SKM-1 (cell line): ENCODE measurements at regions not wholly inside any gene's neighbourhood (a gene's known extent, or its start where the extent isn't known, plus 50 kb on each side); places are given as distances from the start of the nearest gene placed in this dataset.
"Not testable (repeated sequence)": the region's sequence is repeated elsewhere in the genome, so short reads cannot be mapped to it uniquely, and the experiment has no call there.

Source experiments
- DNase-seq: peaks from one replicate; lab custom pipeline; 2025; ENCODE audit not compliant: unreplicated experiment; lab: John Stamatoyannopoulos, UW

DNA sequence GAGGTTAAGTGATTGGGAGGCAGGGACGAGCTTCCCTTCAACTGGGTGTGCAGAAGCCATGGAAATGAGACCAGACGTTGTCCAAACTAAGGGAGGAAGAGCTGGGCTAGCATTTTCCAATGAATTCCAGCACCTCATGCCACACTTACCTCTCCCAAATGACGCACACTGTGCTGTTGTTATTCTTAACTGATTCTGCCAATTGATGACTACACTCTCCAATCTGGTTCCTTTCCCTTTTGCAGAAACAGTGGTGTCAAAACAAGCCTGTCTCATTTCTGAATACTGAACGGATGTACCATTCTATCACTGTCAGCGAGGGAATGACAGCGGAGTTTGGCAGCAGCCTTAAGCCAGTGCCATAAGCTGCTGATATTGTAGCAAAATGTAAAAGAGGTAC is 380.5 kb upstream of the HNRNPA3 start:
- no peak for DNase-seq

DNA sequence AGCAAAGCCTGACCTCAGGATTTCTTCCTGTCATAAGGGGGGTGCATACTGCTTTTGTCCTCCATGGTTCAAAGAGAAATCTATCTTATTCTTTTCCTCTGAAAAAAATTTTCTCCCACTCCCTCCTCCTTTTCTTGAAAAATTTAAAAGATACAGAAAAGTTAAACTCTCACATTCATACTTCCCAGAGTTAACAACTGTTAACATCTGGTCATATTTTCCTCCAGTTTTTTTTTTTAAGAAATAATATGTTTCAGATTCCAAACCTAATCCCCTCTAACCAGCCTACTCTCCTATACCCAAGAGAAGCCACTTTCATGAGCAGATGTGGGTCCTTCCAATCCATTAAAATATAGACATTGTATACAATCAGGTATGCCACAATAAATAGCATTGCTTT is 378.9 kb upstream of the HNRNPA3 start:
- DNase-seq = no peak

DNA sequence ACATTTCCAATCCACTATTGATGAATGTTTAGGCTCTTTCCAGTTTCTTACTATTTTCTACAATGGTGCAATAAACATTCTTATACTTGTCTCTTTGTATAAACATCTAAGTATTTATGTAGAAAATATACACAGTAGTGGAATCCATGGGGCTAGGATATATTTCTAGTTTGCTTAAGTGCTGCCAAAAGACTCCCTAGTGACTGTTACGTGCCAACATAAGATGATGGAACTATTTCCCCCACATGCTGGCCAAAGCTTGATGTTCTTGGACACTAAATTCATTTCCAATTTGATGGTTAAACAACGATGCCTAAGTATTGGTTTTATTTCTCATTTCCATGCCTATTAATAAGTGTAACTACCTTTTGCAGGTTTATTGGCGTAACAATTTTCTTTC is 378.4 kb upstream of the HNRNPA3 start:
- no peak for DNase-seq

DNA sequence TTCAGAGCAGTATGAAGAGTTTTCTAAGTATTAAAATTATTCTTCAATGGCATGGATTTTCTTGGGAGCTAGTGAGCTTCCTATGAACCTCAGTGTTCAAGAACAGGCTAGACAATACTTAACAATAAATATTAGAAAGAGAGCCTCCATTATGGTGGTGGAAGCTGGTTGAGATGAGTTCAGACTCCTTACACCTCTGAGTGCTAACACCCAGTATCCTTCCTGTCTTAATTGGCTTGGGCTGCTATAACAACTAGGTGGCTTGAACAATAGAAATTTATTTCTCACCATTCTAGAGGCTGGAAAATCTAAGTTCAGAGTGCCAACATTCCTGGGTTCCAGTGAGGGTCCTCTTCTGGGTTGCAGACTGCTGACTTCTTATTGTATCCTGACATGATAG is 369.4 kb upstream of the HNRNPA3 start:
- DNase-seq = no peak

DNA sequence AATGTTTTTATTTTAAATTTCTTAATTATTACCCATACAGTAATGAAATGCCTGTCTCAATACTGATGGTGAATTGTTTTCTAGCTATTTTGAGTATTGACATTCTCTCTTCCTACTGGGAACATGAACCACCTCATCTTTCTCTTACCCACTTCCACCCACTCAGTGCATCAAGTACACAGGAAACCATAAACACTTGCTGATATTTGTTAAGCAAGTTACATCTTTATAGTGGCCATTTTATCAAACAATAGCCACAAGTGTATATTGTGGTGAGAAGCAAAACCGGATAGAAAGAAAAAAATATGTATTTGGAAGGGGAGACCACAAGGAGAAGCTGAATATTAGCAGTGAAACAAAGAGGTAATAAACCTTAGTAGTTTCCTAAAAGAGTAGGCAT is 368.1 kb upstream of the HNRNPA3 start:
- DNase-seq = no peak

- DNase-seq = no peak
Measured at GRCh38 chr2:176845718-176846117, 366.9 kb upstream of the HNRNPA3 start.

GRCh38 chr2:176847575-176847974 is 365.0 kb upstream of the HNRNPA3 start:
- no peak for DNase-seq

DNA sequence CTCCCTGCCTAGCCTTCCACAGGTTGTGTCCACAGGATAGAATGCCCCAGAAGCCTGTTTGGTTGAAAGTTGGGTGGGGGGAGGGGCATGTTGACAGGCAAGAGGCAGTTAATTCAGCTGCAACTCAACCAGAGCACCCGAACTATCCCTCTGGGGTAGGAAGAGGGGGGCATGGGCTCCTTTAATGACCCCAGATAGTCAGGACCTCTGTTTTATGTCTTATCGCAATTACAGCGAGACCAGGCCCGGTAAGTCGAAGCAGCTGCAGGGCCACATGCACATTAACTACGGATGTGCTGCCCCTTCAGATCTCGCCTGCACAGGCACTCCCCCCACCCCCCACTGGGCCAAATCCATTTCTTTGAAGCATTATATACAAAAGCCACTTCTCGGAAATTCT is 363.8 kb upstream of the HNRNPA3 start:
- no peak for DNase-seq

- DNase-seq = no peak
Measured at GRCh38 chr2:176851200-176851888, 361.2 kb upstream of the HNRNPA3 start.

GRCh38 chr2:176851889-176852483 is 360.6 kb upstream of the HNRNPA3 start:
- DNase-seq = no peak

DNA sequence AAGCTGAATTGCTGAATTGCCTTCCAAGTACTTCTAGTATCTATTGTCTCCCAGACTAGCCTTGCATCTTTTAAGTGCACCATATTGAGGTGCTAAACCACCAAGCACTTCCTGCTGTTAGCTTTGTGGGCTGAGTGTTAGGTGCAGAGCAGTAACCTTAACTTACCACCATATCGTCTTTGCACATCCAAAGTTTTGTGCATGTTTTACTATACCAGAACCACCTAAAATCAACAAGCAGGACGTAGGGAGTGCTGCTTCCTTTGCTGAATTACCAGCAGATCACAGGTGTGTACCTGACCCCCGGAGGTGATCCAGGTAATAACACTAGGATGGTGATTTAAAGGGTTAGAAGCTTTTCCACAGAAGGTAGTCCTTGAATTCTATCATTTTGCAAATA is 359.9 kb upstream of the HNRNPA3 start:
- no peak for DNase-seq

- no peak for DNase-seq
Measured at GRCh38 chr2:176854062-176854461, 358.5 kb upstream of the HNRNPA3 start.

- DNase-seq = no peak
Measured at GRCh38 chr2:176854878-176855277, 357.7 kb upstream of the HNRNPA3 start.

DNA sequence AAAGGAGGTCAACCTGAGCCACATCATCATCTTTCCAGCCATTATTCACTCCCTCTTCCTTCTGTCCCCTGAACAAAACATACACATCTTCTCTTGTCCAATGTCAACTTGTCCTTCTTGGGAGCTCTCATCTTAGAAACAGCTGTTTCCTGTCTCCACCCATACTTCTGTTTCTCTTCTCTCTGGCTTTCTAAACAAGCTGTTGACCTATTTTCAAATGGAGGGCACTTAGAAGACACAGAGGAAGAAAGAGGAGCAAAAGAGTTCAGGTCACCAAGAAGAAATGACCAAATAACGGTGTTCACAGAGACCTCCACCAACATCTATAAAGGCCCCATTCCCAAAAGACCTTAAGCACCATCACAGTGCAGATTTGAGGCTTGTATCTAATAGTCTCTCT is 355.9 kb upstream of the HNRNPA3 start:
- no peak for DNase-seq

GRCh38 chr2:176865336-176865735 is 347.3 kb upstream of the HNRNPA3 start:
- DNase-seq = no peak

- DNase-seq = no peak
Measured at GRCh38 chr2:176872406-176872805, 340.2 kb upstream of the HNRNPA3 start.

GRCh38 chr2:176873403-176873802 is 339.2 kb upstream of the HNRNPA3 start:
- no peak for DNase-seq

- no peak for DNase-seq
Measured at GRCh38 chr2:176876493-176877103, 336.0 kb upstream of the HNRNPA3 start.

- no peak for DNase-seq
Measured at GRCh38 chr2:176879426-176879995, 333.1 kb upstream of the HNRNPA3 start.

GRCh38 chr2:176882045-176882444 is 330.5 kb upstream of the HNRNPA3 start:
- not testable (repeated sequence) for DNase-seq

DNA sequence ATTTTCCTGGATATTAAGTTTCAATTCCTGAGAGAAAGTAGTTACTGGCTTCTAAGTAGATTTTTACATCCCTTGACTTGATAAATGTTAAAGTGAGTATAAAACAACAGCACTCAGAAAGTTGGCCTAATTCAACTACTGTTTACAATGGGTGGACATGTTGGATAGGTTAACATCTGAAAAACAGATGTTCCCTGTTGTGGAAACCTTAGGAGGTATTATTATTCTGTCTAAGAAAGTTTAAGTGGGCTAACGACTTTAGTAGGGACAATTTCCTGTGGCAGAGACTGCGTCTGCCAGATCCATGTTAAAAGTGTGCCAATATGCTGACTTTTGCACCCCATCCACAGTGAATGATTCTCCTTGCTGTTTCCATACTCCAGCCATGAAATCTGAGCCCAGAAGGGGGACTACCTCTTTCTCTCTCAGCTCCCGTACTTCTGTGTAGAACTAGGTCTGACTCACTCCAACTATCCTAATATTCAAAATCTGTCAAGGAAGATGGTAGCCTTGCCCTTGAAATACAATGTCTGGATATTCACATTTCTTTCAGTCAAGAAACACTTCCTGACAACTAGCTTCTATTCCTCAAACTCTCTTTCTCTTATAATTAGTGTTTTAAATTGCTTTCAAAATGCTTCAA is 327.5 kb upstream of the HNRNPA3 start:
- no peak for DNase-seq

DNA sequence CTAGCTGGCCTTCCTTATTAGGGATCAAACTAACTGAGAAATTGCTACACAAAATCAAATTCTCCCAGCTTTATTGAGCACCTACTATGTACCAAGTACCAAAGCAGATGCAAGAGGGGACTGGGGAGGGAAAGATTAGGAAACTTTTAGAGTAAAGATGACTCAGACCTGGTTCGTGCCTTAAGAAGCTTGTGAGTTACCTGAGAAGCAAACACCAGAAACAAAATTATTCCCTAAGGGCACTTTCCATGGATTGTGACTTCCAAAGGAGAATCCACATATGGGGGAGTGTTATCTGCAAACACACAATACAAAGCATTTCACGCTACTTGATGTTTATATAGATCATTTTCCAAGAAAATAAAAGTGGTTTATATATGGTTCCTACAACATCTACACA is 326.9 kb upstream of the HNRNPA3 start:
- no peak for DNase-seq
